ENCODE measurements at regions not wholly inside any gene's neighbourhood (a gene's known extent, or its start where the extent isn't known, plus 50 kb on each side); places are given as distances from the start of the nearest gene placed in this dataset.
"Not testable (repeated sequence)": the region's sequence is repeated elsewhere in the genome, so short reads cannot be mapped to it uniquely, and the experiment has no call there.

DNA sequence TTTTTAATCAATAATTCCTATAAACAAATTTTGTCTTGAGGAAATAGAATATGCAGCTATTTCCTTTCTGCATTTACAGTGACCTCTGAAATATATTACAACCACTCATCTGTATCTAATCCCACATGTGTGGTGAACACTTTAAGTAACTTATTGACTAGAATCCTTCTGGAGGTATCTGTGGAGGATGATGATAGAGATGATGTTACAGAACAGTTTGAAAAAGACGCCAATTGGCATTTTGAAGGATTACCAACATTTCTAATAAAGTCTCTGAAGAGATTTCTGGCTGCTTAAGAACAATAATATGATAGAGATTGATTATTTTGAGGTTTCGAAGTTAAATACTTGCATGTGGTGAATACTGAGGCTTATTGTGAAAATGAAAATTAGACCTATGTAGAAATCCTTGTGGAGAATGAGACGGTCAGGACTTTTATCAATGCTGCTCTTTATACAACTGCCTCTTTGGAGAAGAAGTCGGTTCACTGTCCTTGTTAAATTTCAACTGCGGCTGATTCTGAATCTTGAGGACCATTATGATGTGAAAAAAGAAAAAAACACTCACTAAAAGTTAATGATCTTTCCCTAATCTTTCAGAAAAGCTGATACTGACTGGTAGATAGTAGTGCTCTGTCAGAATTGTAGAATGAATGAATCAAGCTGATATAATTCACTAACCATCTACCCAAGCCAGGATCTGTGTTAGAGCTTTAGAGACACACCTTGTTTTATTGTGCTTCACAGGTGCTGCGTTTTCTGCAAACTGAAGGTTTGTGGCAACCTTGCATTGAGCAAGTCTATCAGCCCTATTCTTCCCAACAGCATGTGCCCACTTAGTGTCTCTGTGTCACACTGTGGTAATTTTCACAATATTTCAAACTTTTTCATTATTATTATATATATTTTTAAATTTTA lies 204.7 kb downstream of the SPRY1 start:
- no peak for DNase-seq (ENCODE audit: low read depth)

DNA sequence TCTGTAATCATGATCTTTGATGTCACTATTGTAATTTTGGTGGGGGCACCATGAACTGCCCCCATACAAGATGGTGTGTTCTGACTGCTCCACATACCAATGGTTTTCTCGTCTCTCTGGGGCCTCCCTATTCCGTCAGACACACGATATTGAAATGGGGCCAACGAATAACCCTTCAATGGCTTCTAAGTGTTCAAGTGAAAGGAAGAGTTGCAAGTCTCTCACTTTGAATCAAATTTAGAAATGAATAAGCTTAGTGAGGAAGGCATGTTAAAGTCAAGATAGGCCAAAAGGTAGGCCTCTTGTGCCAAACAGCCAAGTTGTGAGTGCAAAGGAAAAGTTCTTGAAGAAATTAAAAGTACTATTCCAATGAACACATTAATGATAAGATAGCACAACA lies 205.4 kb downstream of the SPRY1 start:
- DNase-seq (ENCODE audit: low read depth), result no peak

DNA sequence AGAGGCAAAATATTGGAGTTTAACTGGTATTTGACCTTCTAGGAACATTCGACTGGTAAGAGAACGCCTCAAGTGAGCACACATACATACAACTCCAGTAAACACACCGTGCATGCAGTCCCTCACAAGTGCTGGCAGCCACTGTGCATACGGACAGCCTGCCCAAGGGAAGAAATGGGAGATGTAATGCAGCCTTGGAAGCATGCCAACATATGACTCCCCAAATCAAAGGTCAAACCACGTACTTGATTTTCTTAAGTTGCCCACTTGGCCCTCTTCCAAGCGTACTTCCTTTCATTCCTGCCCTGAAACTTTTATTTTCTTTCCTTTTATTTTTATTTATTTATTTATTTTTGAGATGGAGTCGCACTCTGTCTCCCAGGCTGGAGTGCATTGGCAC lies 206.6 kb downstream of the SPRY1 start:
- no peak for DNase-seq (ENCODE audit: low read depth)

DNA sequence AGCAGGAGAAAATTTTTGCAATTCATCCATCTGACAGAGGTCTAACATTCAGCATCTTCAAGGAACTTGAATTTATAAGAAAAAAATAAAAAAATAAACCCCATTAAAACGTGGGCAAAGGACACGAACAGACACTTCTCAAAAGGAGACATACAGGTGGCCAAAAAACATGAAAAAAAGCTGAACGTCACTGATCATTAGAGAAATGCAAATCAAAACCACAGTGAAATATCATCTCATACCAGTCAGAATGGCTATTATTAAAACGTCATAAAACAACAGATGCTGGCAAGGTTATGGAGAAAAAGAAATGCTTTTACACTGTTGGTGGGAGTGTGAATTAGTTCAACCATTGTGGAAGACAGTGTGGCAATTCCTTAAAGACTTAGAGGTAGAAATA lies 209.2 kb downstream of the SPRY1 start:
- not testable (repeated sequence) for DNase-seq (ENCODE audit: low read depth)

DNA sequence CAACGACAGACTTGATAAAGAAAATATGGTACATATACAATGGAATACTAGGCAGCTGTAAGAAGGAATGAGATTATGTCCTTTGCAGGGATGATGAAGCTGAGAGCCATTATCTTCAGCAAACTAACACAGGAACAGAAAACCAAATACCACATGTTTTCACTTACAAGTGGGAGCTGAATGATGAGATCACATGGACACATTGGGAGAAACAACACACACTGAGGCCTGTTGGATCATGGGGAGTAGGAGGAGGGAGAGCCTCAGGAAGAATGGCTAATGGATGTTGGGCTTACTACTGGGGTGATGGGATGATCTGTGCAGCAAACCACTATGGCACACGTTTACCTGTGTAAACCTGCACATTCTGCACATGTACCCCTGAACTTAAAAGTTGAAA lies 209.7 kb downstream of the SPRY1 start:
- no peak for DNase-seq (ENCODE audit: low read depth)

DNA sequence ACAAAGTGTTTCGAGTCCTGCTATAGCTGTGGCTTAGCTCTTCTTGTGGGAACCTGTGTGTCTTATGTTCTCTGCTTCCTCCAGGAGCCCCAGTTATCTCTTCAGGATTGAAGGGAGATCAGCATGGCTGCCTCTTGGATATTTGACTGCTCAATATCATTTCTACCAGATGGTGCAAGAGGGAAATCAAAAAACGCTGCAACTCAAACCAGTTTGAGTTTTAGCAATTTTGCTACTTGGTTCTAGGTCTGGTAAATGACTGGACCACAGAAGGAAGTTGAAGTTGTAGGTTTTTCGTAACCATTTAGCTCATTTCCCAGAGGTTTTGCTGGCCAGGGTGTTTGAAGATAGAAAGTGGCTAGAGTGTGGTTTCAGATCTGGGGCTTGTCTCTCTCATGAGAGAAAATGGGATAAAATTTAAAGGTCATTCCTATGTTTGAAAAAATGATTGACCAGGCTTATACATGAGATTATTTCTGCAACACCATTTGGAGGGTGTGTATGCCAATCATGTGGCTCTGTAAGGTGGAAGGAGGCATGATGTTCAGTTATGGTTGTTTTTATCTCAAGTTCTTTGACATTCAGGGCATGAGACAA lies 210.4 kb downstream of the SPRY1 start:
- no peak for DNase-seq (ENCODE audit: low read depth)

DNA sequence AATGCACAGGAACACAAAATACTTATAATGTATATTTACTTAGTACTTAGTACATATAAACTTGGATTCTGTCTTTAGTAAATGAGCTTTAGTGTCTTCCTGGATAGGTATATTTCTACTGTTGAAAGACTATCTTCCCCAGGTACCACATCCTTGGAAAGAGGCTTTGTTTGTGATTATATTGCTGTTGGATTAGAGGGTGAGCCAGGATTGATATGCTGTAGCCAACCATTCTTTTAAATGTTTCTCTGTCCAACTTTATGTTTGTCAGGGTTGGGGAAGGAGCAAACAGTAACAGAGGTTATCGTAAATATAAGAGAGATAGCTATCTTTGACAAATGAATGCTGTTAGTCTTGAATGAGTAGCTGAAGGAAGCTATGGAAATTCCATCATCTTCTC lies 213.2 kb downstream of the SPRY1 start:
- DNase-seq (ENCODE audit: low read depth), result no peak

DNA sequence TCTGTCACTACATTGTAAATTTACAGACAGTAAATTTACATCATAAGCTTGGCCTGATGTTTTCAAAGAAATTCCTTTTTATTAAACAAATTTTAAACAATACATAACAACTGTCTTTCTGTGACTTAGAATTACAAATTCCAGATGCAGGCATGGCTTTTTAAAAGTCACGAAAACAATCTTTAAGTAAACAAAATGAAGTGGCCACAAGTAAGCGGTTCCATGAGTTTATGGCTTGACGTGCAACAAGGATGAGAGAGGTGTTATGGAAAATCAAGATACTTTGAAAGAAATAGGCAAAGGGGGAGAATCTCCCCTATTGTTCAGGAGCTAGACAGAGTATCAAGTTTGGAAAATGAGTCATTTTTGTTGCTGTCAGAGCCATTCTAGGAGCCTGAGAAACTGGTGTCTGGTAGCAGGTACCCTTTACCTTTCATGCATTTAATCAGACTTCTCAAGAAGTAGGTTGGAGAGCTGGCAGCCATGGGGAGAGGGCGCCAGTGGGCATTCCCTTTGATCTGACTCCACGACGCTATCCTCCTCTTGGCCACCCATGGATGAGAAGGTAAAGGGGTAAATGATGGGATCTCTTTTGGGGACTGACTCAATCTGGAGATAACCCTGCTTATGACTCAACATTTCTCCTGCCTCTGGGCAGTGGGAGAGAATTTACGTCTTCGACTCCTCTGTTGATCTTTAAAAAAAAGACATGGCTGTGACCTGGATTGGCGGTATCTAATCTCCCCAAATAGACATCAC lies 217.2 kb downstream of the SPRY1 start:
- no peak for DNase-seq (ENCODE audit: low read depth)

DNA sequence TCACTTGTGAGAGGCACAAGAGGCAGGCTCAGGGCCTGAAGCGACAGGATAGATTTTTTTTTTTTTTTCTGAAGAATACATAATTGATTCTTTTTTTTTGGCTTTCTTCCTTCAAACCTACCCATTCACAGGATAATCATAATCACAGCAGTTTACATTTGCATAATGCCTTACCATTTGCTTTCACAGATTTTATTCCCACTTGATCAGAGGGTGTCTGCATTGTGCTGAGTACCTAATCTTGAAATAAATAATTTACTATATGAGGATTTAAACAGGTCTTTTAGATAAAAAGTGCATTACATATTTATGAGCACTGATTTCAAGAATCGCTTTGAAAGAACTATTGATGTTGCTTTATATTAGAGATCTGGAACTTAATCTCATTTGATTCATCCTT lies 219.3 kb downstream of the SPRY1 start:
- DNase-seq (ENCODE audit: low read depth), result no peak

DNA sequence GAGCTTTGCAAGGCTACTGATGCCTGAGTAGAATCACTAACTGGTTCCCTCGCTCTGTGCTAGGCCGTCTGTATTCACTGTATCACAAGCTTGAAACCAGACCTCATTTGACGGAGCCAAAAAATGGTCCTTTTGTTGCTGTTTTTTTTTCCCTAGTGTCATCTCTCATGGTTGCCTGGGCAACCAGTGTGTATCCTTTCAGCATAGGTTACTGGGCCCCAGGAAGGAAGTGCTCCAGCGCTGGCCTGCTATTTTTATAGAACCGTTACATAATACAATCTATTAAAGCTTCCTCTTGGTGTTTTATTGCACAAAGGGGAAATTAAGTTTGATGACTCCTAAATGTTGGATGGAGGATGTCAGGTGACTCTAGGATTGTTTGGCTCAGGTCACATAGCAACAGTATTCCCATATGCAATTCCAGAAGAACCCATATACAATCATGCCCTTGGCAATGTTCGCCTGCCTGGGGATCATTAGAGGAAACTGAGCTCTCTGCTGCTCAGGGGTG lies 220.4 kb downstream of the SPRY1 start:
- no peak for DNase-seq (ENCODE audit: low read depth)

DNA sequence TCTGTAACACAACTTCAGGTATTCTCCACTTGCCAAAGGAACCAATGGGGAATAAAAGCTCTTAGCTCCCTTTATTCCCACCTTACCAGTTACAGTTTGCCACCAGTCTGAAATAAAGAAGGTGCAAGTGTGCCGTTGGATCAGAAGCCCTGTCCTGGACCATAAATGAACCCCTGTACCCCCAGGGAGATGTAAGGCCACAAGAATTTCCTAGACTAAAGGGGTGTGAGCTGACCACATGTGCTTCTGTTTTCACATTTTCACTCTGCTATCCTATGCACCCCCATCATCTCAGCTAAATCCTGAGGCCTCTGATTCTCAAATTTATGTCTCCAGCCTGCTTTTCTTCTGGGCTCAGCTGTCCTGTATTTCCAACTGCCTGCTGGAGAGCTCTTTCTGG lies 221.2 kb downstream of the SPRY1 start:
- DNase-seq (ENCODE audit: low read depth), result no peak

DNA sequence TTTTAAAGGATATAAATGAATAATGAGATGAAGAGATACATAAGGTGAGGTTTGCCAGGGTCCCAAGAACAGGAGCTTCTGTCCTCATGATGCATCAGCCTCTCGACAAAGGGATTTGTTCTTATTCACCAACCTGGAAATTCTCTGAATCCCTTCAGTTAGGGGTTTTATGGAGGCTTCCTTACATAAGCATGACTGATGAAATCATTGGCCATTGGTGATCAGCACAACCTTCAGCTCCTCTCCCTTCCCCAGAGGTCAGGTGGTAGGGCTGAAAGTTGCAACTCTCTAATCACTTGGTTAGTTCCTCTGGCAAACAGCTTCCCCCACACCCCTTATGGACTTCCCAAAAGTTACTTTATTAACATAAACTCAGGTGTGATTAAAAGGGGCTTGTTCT lies 222.0 kb downstream of the SPRY1 start:
- no peak for DNase-seq (ENCODE audit: low read depth)

DNA sequence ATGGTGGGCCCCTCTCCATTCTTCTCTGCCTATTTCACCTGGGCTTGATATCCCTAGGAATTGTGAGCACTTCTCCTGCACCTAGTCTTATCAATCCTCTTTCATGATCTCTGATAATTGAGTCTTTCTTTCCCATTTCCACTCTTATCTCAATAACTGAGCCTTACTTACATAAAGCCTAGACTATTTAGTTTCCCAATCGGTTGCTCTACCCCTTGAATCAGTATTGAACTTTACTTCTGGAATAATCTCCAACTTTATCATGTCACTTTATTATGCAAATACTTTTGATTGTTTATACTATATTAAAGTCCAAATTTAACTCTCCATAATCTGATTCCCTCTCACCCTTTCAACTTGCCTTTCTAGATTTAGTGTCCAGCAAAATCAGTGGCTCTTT lies 222.7 kb downstream of the SPRY1 start:
- DNase-seq (ENCODE audit: low read depth), result no peak

DNA sequence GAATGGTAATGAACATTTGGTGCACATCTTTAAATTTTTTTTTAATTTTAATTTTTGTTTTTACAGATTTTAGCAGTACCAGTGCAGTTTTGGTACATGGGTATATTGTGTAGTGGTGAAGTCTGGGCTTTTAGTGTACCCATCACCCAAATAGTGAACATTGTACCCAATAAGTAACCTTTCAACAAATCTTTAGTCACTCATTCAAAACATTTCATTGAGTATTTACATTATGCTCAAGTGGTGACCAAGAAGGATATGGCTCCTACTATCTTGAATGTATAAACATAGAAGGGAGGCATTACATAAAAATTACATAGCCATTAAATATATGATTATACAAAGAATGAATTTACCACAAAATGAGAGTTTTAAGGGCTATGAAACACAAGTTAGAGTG lies 223.3 kb downstream of the SPRY1 start:
- DNase-seq (ENCODE audit: low read depth), result no peak

DNA sequence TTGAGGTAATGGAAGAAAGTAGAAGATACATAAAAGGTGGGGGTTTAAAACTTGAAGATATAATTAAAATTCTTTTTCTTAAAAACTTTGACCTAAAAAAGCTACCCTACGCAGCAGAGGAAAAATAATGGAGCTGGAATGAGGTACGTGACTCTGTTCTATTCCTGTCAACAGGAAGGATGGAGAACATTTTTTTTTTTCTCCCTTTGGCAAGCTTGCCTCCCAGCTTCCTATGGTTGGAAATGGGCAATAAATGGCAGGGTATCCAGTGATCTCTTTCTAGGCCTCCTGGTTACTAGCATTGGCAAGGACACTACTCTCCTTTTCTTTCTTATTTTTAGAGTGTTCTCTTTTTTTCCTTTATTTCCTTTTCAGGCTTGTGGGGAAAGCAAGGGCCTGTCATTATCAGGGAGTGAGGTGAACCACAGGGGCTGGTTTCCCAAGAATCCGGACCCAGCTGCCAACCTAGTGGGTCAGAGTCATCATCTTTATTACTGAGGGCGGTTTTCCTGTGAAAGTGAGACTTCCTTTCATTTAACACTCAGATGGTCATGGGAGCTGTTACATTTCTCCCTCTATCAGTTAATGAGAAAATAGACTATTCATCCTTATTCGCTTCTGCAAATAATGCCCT lies 224.6 kb downstream of the SPRY1 start:
- no peak for DNase-seq (ENCODE audit: low read depth)

DNA sequence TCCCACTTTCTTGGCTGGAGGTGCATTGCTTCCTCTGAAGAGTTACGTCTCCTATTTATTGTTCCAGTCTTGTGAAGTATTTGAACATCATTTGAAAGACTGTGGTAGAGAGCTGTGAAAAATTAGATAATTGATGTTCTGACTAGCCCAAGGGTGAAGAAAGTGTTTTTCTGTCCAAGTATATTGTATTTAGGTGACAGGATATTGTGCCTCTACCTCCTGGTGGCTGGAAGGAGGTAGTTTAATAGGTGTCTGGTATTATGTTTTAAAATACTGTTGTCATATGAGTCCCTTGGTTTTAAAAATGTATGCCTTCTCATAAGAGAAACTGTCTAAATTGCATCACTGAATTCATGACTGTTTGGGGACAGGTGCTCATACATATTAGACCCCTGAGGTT lies 226.0 kb downstream of the SPRY1 start:
- no peak for DNase-seq (ENCODE audit: low read depth)

DNA sequence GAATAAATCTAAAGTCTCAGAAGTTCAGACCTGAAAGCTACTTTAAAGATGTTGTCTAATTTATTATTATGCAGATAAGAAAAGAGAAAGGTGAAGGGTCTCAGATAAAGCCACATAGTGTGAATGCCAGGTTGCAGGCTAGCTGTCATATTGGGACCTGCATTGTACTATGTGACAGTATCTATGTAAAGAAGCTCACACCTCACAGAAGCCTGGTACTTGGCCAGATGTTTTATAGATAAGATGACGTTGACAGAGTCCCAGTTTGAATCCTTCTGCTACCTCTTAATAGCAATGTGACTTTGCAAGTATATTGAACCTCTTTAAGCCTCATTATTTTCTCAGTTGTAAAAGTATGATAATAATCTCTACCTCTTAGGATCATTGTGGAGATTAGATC lies 227.0 kb downstream of the SPRY1 start:
- no peak for DNase-seq (ENCODE audit: low read depth)

DNA sequence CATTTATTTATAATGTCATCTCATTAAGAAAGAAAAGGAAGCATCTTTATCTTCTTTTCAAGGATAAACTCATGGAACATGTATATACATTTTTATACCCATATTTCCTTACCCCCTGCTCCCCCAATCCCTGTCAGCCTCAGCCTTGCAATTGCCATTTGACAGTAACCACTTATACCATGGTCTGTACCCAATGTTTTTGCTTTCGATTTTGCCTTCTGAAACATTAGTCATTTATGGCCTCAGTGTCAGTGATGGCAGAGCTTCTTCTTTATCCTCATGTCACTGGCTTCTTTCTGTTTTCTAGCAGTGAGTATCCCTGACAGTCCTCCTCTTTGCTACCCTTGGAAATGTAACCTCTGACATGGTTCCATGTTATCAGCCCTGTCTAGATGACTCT lies 228.4 kb downstream of the SPRY1 start:
- DNase-seq (ENCODE audit: low read depth), result no peak

DNA sequence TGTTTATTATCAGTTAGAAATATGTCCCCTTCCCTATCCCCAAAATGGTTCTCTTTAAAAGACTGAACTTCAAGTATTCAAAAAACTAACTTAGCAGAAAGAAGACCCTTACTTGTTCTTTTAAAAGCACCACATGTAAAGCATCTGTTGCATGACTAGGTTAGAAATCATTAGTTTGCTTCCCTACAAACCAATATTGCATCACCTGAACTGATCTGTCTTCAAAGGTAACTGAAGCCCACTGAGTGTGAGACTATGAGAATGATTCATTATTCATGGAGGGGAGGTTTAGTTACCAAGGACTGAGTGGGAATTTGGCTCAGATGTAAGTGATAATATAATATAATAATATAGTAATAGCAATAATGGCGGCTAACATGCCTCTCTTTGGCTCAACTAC lies 231.7 kb downstream of the SPRY1 start:
- DNase-seq (ENCODE audit: low read depth), result no peak

DNA sequence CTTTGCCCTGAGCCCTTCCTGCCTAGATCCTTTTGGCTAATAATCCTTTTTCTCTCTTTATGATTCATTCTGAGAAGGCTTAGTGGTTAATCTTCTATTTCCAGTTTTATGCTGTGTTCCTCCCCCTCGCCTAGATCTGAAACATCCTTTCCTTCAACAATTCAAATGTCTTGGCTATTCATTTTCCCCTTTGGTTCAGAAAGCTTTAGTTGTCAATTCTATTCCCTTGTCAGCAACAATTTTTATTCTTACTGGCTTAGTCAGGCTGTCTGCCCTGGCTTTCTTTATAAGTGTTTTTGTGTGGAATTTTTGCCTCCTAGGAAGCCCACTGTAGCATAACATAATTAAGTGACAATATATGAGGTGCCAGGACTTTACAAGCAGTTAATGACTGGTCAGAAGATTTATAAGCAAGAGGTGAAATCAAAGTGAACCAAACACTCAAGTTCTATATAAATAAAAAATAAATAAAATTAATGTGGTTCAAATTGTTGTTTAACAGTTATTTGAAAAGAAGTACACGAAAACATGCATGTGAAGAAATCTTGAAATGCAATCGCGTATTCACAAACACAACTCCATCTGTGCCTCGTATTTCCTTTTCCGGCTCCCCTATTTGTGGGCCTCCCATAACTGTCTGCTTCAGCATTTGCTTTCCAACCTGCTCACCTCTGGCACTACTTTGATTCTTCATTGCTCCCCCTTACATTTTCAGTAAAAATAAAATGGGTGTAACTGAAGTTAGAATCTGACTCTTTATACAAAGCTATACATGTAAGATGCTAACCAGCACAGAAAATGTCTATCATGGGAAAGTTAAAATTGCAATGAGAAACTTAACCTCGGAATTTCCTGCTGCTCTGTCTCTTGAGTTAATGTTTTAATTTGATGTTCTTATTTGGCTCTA lies 235.4 kb downstream of the SPRY1 start:
- no peak for DNase-seq (ENCODE audit: low read depth)

DNA sequence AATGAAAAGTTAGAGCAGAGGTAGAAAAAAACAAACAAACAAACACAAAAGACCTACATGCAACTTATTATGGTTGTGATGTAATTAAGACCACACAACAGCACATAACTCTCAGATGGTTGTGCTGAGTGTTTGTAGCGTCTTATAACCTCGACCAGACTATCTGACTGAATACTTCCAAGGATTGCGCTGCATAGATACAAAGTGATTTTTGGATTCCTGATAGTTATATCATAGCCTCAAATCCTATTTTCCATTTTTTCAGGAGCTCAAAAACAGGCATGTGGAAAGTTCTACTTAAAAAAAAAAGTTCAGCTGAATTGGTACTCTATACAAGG lies 236.1 kb downstream of the SPRY1 start:
- no peak for DNase-seq (ENCODE audit: low read depth)

All from CMK (cell line).